ENCODE measurements at regions not wholly inside any gene's neighbourhood (a gene's known extent, or its start where the extent isn't known, plus 50 kb on each side); places are given as distances from the start of the nearest gene placed in this dataset.
"Not testable (repeated sequence)": the region's sequence is repeated elsewhere in the genome, so short reads cannot be mapped to it uniquely, and the experiment has no call there.

DNA sequence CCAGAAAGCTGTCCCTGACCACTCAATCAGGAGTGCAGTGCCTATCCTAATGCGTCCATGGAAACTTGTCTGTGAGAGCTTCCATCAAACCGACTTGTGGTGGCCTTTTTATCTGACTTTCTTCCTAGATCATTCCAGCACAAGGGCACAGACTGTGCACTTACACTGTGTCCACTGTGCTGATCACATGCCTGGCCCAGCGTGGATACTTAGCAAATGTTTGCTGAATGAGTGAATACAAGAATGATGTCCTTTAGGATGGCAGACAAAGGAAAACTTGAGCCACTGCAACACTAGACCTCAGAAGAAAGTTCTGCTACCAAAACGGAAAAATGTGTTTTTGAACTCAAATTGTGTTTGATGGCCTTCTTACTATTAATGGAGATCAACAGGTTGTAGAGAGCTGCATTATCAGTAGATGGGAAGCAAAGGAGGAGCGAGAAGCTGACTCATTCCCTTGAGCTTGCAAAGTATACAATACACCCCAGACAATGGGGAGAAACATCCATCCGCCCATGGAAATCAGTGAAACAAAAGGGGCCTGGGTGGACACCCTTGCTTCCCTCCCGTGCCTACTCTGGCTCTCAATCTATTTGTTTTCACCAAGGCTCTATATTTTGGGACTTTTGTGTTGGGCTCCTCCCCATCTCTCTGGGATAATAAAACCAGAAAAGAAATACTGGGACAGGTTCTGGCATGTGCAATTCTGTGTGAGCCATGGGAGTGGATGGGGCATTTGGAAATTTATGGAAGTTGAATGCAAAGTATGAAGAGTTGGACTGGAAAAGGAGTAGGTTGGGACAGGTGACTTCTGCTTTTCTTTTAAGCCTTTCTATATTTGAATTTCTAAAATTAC is 76.2 kb upstream of the ZFAND5 start:
- peak overlapping the region; percentile 21 for H3K4me2 ChIP-seq (ENCODE audit: low read length)
- no peaks in the 10 kb centered on the region for H4K20me1 ChIP-seq (ENCODE audit: insufficient read depth, low read length)
- H3K79me2 ChIP-seq (ENCODE audit: low read length) = no peaks in the 10 kb centered on the region
- H3K4me3 ChIP-seq (ENCODE audit: low read length) = no peak overlapping the region
- TF ChIP-seq, protein P1, sequence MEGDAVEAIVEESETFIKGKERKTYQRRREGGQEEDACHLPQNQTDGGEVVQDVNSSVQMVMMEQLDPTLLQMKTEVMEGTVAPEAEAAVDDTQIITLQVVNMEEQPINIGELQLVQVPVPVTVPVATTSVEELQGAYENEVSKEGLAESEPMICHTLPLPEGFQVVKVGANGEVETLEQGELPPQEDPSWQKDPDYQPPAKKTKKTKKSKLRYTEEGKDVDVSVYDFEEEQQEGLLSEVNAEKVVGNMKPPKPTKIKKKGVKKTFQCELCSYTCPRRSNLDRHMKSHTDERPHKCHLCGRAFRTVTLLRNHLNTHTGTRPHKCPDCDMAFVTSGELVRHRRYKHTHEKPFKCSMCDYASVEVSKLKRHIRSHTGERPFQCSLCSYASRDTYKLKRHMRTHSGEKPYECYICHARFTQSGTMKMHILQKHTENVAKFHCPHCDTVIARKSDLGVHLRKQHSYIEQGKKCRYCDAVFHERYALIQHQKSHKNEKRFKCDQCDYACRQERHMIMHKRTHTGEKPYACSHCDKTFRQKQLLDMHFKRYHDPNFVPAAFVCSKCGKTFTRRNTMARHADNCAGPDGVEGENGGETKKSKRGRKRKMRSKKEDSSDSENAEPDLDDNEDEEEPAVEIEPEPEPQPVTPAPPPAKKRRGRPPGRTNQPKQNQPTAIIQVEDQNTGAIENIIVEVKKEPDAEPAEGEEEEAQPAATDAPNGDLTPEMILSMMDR (IDR thresholded peaks at IDR 0.05; ENCODE audit: low read depth, low read length) = no peak
- TF ChIP-seq EZH2phosphoT487 (IDR thresholded peaks at IDR 0.05; ENCODE audit: low read depth) = no peak
- H3K27ac ChIP-seq (ENCODE audit: low read length) = peak overlapping the region; percentile 1; the same call in 1 of the 2 replicates
- H3K9ac ChIP-seq (ENCODE audit: low read length) = no peak overlapping the region
- H3K9me3 ChIP-seq (ENCODE audit: insufficient read depth, low read length) = no peaks in the 10 kb centered on the region
- H3K27me3 ChIP-seq (ENCODE audit: low read depth, low read length) = no peaks in the 10 kb centered on the region
- no peaks in the 10 kb centered on the region for H3K36me3 ChIP-seq (replicated peaks; ENCODE audit: low read depth, low read length)
- H3K4me1 ChIP-seq (ENCODE audit: low read length) = peaks cover 73% of the 10 kb centered on the region
- no peak overlapping the region for H2AFZ ChIP-seq (ENCODE audit: low read depth, low read length)

DNA sequence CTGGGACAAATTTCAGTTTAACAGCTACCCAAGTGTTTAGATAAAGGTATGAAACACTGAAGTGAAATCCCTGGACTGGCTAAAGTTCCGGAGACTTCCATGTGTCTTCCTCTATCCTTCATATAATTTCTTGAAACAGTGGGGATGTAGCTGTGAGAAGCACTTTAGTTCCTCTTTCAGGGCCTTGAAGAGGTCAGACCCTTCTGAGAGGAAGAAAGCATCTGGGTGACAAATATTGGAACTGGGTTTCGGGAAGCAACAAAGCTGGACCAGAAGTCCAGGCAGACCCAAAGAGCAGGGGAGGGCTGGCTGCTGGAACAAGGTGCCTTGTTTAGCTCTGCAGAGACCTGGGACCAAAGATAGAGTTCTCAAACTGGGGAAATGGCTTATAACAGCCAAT is 75.4 kb upstream of the ZFAND5 start:
- no peaks in the 10 kb centered on the region for H3K36me3 ChIP-seq (replicated peaks; ENCODE audit: low read depth, low read length)
- no peaks in the 10 kb centered on the region for H3K27me3 ChIP-seq (ENCODE audit: low read depth, low read length)
- no peaks in the 10 kb centered on the region for H3K79me2 ChIP-seq (ENCODE audit: low read length)
- peaks cover 65% of the 10 kb centered on the region for H3K4me1 ChIP-seq (ENCODE audit: low read length)
- peak overlapping the region; percentile 21 for H3K4me2 ChIP-seq (ENCODE audit: low read length)
- no peak overlapping the region for H3K9ac ChIP-seq (ENCODE audit: low read length)
- TF ChIP-seq, protein P1 (IDR thresholded peaks at IDR 0.05; ENCODE audit: low read depth, low read length) = no peak
- no peak for TF ChIP-seq EZH2phosphoT487 (IDR thresholded peaks at IDR 0.05; ENCODE audit: low read depth)
- H3K27ac ChIP-seq (ENCODE audit: low read length) = peak overlapping the region; percentile 1; the same call in 1 of the 2 replicates
- H2AFZ ChIP-seq (ENCODE audit: low read depth, low read length) = no peak overlapping the region
- no peaks in the 10 kb centered on the region for H4K20me1 ChIP-seq (ENCODE audit: insufficient read depth, low read length)
- H3K9me3 ChIP-seq (ENCODE audit: insufficient read depth, low read length) = no peaks in the 10 kb centered on the region
- no peak overlapping the region for H3K4me3 ChIP-seq (ENCODE audit: low read length)

DNA sequence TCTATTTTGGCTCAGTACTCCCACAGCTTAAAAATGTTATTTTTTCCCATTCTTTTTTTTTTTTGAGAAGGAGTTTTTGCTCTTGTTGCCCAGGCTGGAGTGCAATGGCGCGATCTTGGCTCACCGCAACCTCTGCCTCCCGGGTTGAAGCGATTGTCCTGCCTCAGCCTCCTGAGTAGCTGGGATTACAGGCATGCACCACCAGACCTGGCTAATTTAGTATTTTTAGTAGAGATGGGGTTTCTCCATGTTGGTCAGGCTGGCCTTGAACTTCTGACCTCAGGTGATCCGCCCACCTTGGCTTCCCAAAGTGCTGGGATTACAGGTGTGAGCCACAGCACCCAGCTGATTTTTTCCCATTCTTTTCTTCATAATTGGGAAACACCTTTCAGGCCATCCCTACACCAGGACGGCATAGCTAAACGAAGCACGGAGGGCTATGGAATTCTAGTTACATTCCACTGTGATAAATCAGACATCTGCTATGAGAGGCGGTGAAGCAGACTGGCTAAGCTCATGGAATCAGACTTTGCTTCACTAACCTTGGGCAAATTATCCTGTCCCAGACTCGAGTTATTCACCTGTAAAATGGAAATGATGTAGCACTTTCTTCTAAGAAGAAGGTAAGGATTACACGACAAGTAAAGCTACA is 68.7 kb upstream of the ZFAND5 start:
- not testable (repeated sequence) for H3K4me1 ChIP-seq (ENCODE audit: low read length); H3K79me2 ChIP-seq (ENCODE audit: low read length); H4K20me1 ChIP-seq (ENCODE audit: insufficient read depth, low read length); H3K4me2 ChIP-seq (ENCODE audit: low read length); H3K27ac ChIP-seq (ENCODE audit: low read length); H2AFZ ChIP-seq (ENCODE audit: low read depth, low read length); H3K27me3 ChIP-seq (ENCODE audit: low read depth, low read length); H3K36me3 ChIP-seq (replicated peaks; ENCODE audit: low read depth, low read length); H3K4me3 ChIP-seq (ENCODE audit: low read length); H3K9me3 ChIP-seq (ENCODE audit: insufficient read depth, low read length); H3K9ac ChIP-seq (ENCODE audit: low read length)

DNA sequence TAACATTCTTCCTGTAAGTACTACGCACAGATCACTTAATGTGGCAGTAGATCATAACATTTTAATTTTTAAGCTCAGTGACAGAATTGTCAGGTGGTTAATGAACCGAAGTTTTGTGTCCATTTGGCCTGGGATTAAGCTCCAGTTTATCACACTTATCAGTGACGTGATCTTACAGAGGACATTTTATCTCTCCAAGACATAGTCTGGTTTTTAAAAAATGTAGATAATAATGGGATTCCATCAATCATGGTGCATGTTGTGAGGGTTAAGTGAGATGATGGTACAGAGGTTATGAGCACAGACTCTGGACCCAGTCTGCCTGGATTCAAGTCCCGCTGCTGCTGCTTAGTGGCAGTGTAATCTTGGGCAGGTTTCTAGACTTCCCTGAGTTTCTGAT is 66.0 kb upstream of the ZFAND5 start:
- Histone ChIP-seq H3K9me3 (ENCODE audit: insufficient read depth, low read length) (no peaks in the 10 kb centered on the region), H3K27ac (ENCODE audit: low read length) (no peak overlapping the region), H3K4me3 (ENCODE audit: low read length) (no peak overlapping the region), H3K36me3 (replicated peaks; ENCODE audit: low read depth, low read length) (no peaks in the 10 kb centered on the region), H3K4me1 (ENCODE audit: low read length) (peaks cover 8% of the 10 kb centered on the region), H3K27me3 (ENCODE audit: low read depth, low read length) (no peaks in the 10 kb centered on the region), H4K20me1 (ENCODE audit: insufficient read depth, low read length) (no peaks in the 10 kb centered on the region), H3K9ac (ENCODE audit: low read length) (no peak overlapping the region), H3K79me2 (ENCODE audit: low read length) (no peaks in the 10 kb centered on the region), H2AFZ (ENCODE audit: low read depth, low read length) (no peak overlapping the region), H3K4me2 (ENCODE audit: low read length) (no peak overlapping the region)
- no peak for TF ChIP-seq EZH2phosphoT487 (IDR thresholded peaks at IDR 0.05; ENCODE audit: low read depth)

DNA sequence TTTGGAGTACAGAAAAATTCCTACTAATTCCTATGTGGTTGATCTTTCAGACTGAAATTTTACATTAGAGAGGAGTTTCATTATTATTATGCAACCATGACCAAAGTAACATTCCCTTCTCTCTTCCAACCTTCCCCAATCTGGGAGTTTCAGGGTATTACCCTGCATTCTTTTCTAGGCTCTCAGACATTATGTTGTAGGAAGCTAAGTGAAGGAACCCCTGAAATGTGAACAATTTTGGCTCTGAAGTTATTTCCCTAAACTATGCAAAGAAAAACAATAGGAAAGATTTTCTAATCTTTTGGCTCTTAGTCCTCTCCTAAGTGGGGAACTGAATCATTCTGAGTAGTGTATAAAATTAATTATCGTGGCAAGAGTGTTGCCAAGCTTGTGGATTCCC is 63.3 kb upstream of the ZFAND5 start:
- Histone ChIP-seq H2AFZ (ENCODE audit: low read depth, low read length) (no peak overlapping the region), H3K4me1 (ENCODE audit: low read length) (peaks cover 30% of the 10 kb centered on the region), H3K36me3 (replicated peaks; ENCODE audit: low read depth, low read length) (no peaks in the 10 kb centered on the region), H3K9ac (ENCODE audit: low read length) (no peak overlapping the region), H3K4me3 (ENCODE audit: low read length) (no peak overlapping the region), H3K27me3 (ENCODE audit: low read depth, low read length) (no peaks in the 10 kb centered on the region), H3K79me2 (ENCODE audit: low read length) (no peaks in the 10 kb centered on the region), H3K4me2 (ENCODE audit: low read length) (no peak overlapping the region), H4K20me1 (ENCODE audit: insufficient read depth, low read length) (no peaks in the 10 kb centered on the region), H3K9me3 (ENCODE audit: insufficient read depth, low read length) (no peaks in the 10 kb centered on the region), H3K27ac (ENCODE audit: low read length) (no peak overlapping the region)
- no peak for TF ChIP-seq EZH2phosphoT487 (IDR thresholded peaks at IDR 0.05; ENCODE audit: low read depth)
- TF ChIP-seq, protein P1 (IDR thresholded peaks at IDR 0.05; ENCODE audit: low read depth, low read length) = no peak

Data from OCI-LY3 (cell line).